ENCODE measurements at regions not wholly inside any gene's neighbourhood (a gene's known extent, or its start where the extent isn't known, plus 50 kb on each side); places are given as distances from the start of the nearest gene placed in this dataset.

DNA sequence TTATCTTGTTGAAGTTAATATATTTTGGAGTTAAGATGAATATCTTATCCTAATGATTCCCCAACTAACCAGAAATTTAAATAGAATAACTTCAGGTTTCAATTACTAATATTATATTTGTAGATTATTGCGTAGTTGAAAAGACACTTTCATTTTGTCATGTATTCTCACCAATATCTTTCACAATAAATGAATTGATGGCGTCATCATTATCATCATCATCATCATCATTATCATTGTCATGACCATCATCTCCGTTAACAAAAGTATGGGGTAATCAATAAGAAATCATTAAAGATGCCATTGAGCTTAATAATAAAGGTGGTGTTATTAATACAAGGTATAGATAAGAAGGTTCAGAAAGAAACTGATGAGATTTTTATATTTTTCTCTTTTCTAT, 768.8 kb upstream of the SLC10A2 start:
- DNase-seq, result no peak
- no peak overlapping the region for H3K27ac Mint-ChIP-seq
- ATAC-seq (ENCODE audit: low read depth in 2 of 2), result no peak
- peaks cover 0 to 15% (median 8%) of the 10 kb centered on the region in 7 donors for H3K9me3 Mint-ChIP-seq
- no peaks in the 10 kb centered on the region for H3K36me3 Mint-ChIP-seq
- no peaks in the 10 kb centered on the region for H3K36me3 ChIP-seq (ENCODE audit: control insufficient read depth, insufficient read depth, low read length)
- H3K4me1 ChIP-seq (ENCODE audit: control insufficient read depth, insufficient read depth, low read length, poor library complexity, severe bottlenecking), result no peaks in the 10 kb centered on the region
- H3K9me3 ChIP-seq (ENCODE audit: control insufficient read depth in 2 of 2, low read length in 2 of 2), result peaks cover 4 to 10% of the 10 kb centered on the region in 2 experiments
- no peaks in the 10 kb centered on the region for H3K27me3 Mint-ChIP-seq
- H3K4me1 Mint-ChIP-seq, result no peaks in the 10 kb centered on the region
- H3K4me3 ChIP-seq (ENCODE audit: low read depth, low read length), result no peak overlapping the region
- no peaks in the 10 kb centered on the region for H3K27me3 ChIP-seq (ENCODE audit: control insufficient read depth, insufficient read depth, low read length)
- no peak overlapping the region for H3K4me3 Mint-ChIP-seq
- no peak overlapping the region for H3K27ac ChIP-seq (ENCODE audit: insufficient read depth, low read length, poor library complexity, severe bottlenecking)

DNA sequence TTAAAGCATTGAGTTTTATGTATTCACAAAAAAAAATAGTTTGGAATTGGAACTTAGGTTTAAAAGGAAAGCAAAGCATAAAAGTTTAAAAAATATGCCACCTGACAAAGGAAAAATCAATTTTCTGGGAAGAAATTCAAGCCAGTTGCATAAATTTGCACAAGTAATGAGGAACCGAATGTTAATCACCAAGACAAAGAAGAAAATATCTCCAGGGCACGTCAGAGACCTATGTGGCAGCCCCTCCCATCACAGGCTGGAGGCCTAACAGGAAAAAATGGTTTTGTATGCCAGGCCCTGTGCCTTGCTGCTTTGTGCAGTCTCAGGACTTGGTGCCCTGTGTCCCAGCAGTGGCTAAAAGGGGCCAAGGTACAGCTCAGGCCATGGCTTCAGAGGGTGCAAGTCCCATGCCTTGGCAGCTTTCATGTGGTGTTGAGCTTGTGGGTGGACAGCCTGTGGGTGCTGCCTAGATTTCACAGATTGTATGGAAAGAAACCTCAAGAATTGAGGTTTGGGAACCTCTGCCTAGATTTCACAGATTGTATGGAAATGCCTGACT, 767.2 kb upstream of the SLC10A2 start:
- no peak for DNase-seq
- Mint-ChIP-seq H3K4me1 (no peaks in the 10 kb centered on the region), H3K9me3 (peaks cover 0 to 15% (median 8%) of the 10 kb centered on the region in 7 donors), H3K27me3 (no peaks in the 10 kb centered on the region), H3K36me3 (no peaks in the 10 kb centered on the region), H3K27ac (no peak overlapping the region), H3K4me3 (no peak overlapping the region)
- H3K9me3 ChIP-seq (ENCODE audit: control insufficient read depth in 2 of 2, low read length in 2 of 2), result peaks cover 4 to 10% of the 10 kb centered on the region in 2 experiments
- ATAC-seq (ENCODE audit: low read depth in 2 of 2), result no peak
- H3K4me3 ChIP-seq (ENCODE audit: low read depth, low read length), result no peak overlapping the region
- H3K4me1 ChIP-seq (ENCODE audit: control insufficient read depth, insufficient read depth, low read length, poor library complexity, severe bottlenecking), result no peaks in the 10 kb centered on the region
- H3K27ac ChIP-seq (ENCODE audit: insufficient read depth, low read length, poor library complexity, severe bottlenecking), result no peak overlapping the region
- H3K36me3 ChIP-seq (ENCODE audit: control insufficient read depth, insufficient read depth, low read length), result no peaks in the 10 kb centered on the region
- H3K27me3 ChIP-seq (ENCODE audit: control insufficient read depth, insufficient read depth, low read length), result no peaks in the 10 kb centered on the region

DNA sequence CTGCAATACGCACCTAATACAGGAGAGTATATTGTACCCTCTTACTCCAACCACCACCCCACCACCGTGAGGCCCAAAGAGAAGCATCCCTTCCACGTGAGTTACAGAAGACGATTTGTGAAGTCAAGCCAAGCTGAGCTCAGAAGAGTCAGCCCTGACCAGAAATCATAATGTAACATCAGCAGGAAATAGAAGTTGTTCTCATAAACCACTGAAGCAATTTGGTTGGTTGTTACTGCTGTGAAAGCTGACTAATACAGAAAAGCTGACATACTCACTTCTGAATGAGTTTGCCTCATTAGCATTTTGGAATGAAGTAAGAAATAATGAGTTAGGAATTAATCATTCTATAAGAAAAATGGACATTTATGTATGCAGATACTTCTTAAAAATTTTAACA, 749.4 kb upstream of the SLC10A2 start:
- DNase-seq, result no peak
- peaks cover 0 to 1% of the 10 kb centered on the region in 2 experiments for H3K9me3 ChIP-seq (ENCODE audit: control insufficient read depth in 2 of 2, low read length in 2 of 2)
- H3K27ac ChIP-seq (ENCODE audit: insufficient read depth, low read length, poor library complexity, severe bottlenecking), result no peak overlapping the region
- Mint-ChIP-seq H3K9me3 (peaks cover 2 to 21% (median 8%) of the 10 kb centered on the region in 7 donors), H3K27ac (no peak overlapping the region), H3K4me3 (no peak overlapping the region), H3K4me1 (no peaks in the 10 kb centered on the region), H3K36me3 (no peaks in the 10 kb centered on the region), H3K27me3 (no peaks in the 10 kb centered on the region)
- no peak for ATAC-seq (ENCODE audit: low read depth in 2 of 2)
- H3K27me3 ChIP-seq (ENCODE audit: control insufficient read depth, insufficient read depth, low read length), result no peaks in the 10 kb centered on the region
- H3K36me3 ChIP-seq (ENCODE audit: control insufficient read depth, insufficient read depth, low read length), result no peaks in the 10 kb centered on the region
- no peaks in the 10 kb centered on the region for H3K4me1 ChIP-seq (ENCODE audit: control insufficient read depth, insufficient read depth, low read length, poor library complexity, severe bottlenecking)
- H3K4me3 ChIP-seq (ENCODE audit: low read depth, low read length), result no peak overlapping the region

DNA sequence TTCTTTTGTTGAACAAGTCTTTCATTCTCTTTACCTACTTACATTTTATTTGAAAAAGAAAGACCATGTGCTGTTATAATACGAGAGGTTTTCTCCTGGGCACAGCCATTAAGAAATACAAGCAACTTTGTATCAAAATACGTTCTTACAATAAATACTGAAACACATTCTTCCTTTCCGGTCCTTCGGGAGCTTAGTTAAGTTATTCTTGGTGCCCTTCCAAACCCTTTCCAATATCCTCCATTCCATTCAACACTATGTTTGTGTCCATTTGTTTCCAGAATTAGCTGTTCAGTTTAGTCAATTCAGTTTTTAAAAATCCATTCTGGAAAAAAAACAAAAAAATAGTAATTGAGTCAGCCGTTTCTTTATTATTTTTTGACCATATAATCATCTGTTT, 746.8 kb upstream of the SLC10A2 start:
- no peaks in the 10 kb centered on the region for H3K36me3 Mint-ChIP-seq
- H3K27ac ChIP-seq (ENCODE audit: insufficient read depth, low read length, poor library complexity, severe bottlenecking), result no peak overlapping the region
- H3K27me3 ChIP-seq (ENCODE audit: control insufficient read depth, insufficient read depth, low read length), result no peaks in the 10 kb centered on the region
- peaks cover 0 to 3% of the 10 kb centered on the region in 2 experiments for H3K9me3 ChIP-seq (ENCODE audit: control insufficient read depth in 2 of 2, low read length in 2 of 2)
- H3K4me1 ChIP-seq (ENCODE audit: control insufficient read depth, insufficient read depth, low read length, poor library complexity, severe bottlenecking), result no peaks in the 10 kb centered on the region
- no peak overlapping the region for H3K4me3 Mint-ChIP-seq
- H3K27me3 Mint-ChIP-seq, result no peaks in the 10 kb centered on the region
- H3K36me3 ChIP-seq (ENCODE audit: control insufficient read depth, insufficient read depth, low read length), result no peaks in the 10 kb centered on the region
- H3K4me1 Mint-ChIP-seq, result no peaks in the 10 kb centered on the region
- H3K9me3 Mint-ChIP-seq, result peaks cover under 1 to 12% (median 5%) of the 10 kb centered on the region in 7 donors
- H3K27ac Mint-ChIP-seq, result no peak overlapping the region
- no peak overlapping the region for H3K4me3 ChIP-seq (ENCODE audit: low read depth, low read length)
- ATAC-seq (ENCODE audit: low read depth in 2 of 2), result no peak
- no peak for DNase-seq

DNA sequence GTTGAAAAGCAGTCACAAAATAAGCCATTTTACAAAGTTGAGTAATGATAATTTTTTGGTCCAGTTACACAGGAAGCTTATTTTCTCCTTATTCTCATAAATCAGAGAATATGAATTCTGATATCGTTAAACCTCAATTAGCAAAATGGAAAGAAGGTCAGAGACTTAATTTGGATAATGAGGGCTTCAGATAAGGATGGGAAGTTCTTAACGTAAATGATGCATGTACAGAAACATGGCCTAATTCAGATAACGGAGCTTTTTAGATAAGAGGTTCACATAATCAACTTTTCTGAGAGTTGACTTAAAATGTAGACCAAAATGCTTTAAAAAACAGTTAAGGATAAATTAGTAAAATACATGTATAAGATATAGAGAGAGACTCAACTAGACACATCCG, 746.3 kb upstream of the SLC10A2 start:
- no peaks in the 10 kb centered on the region for H3K36me3 Mint-ChIP-seq
- H3K4me1 ChIP-seq (ENCODE audit: control insufficient read depth, insufficient read depth, low read length, poor library complexity, severe bottlenecking), result no peaks in the 10 kb centered on the region
- peaks cover 3 to 10% (median 4%) of the 10 kb centered on the region in 7 donors for H3K9me3 Mint-ChIP-seq
- H3K36me3 ChIP-seq (ENCODE audit: control insufficient read depth, insufficient read depth, low read length), result no peaks in the 10 kb centered on the region
- H3K27ac ChIP-seq (ENCODE audit: insufficient read depth, low read length, poor library complexity, severe bottlenecking), result no peak overlapping the region
- no peaks in the 10 kb centered on the region for H3K4me1 Mint-ChIP-seq
- no peak overlapping the region for H3K27ac Mint-ChIP-seq
- H3K27me3 ChIP-seq (ENCODE audit: control insufficient read depth, insufficient read depth, low read length), result no peaks in the 10 kb centered on the region
- peaks cover 0 to 3% of the 10 kb centered on the region in 2 experiments for H3K9me3 ChIP-seq (ENCODE audit: control insufficient read depth in 2 of 2, low read length in 2 of 2)
- no peak overlapping the region for H3K4me3 Mint-ChIP-seq
- DNase-seq, result no peak
- ATAC-seq (ENCODE audit: low read depth in 2 of 2), result no peak
- no peaks in the 10 kb centered on the region for H3K27me3 Mint-ChIP-seq
- no peak overlapping the region for H3K4me3 ChIP-seq (ENCODE audit: low read depth, low read length)

DNA sequence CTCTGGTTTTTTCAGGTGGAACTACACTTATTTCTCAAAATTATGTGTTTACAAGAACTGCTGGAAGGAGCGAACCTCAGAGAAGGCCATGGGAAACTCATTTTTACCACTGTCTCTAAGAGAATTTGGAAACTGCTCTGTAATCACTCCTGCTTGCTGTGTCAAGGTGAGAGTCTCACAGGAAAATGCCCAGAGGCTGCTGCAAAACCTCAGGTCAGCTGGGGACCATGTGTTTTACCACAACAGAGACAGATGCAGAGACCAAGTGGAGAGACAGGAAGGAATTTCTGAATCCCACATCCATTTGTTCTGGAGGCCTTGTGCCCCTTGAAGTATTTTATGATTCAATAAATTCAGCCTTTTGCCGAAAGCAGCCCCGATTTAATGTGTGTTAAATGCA, 743.8 kb upstream of the SLC10A2 start:
- no peak for ATAC-seq (ENCODE audit: low read depth in 2 of 2)
- Mint-ChIP-seq H3K9me3 (peaks cover 0 to 7% (median 5%) of the 10 kb centered on the region in 7 donors), H3K4me3 (no peak overlapping the region), H3K27ac (no peak overlapping the region), H3K27me3 (no peaks in the 10 kb centered on the region), H3K4me1 (no peaks in the 10 kb centered on the region), H3K36me3 (no peaks in the 10 kb centered on the region)
- Histone ChIP-seq H3K9me3 (ENCODE audit: control insufficient read depth in 2 of 2, low read length in 2 of 2) (peaks cover 0 to 3% of the 10 kb centered on the region in 2 experiments), H3K27me3 (ENCODE audit: control insufficient read depth, insufficient read depth, low read length) (no peaks in the 10 kb centered on the region), H3K4me1 (ENCODE audit: control insufficient read depth, insufficient read depth, low read length, poor library complexity, severe bottlenecking) (no peaks in the 10 kb centered on the region), H3K27ac (ENCODE audit: insufficient read depth, low read length, poor library complexity, severe bottlenecking) (no peak overlapping the region), H3K4me3 (ENCODE audit: low read depth, low read length) (no peak overlapping the region), H3K36me3 (ENCODE audit: control insufficient read depth, insufficient read depth, low read length) (no peaks in the 10 kb centered on the region)
- DNase-seq, result no peak

DNA sequence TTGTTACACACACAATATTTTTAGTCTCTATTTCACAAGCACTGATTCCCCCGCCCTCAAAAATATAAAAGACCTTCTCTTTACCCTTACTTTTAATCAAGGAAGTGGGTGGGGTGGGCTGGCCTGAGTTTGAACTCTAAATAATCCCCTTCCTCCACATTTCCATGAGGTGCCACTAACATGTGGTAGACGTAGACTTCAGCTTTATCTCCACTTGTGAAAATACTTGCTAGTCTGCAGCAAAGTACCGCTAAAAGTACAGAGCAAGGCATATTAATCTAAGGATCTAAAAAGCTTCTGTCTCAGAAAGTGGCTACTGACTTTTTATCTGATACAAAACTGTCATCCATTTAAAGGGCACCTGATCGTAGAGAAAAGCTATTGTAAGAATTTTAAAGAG, 739.6 kb upstream of the SLC10A2 start:
- H3K9me3 ChIP-seq (ENCODE audit: control insufficient read depth in 2 of 2, low read length in 2 of 2), result peaks cover 0 to 3% of the 10 kb centered on the region in 2 experiments
- H3K9me3 Mint-ChIP-seq, result peaks cover 0 to 9% (median 0%) of the 10 kb centered on the region in 7 donors
- H3K4me3 ChIP-seq (ENCODE audit: low read depth, low read length), result no peak overlapping the region
- DNase-seq, result no peak
- no peaks in the 10 kb centered on the region for H3K36me3 ChIP-seq (ENCODE audit: control insufficient read depth, insufficient read depth, low read length)
- H3K27ac ChIP-seq (ENCODE audit: insufficient read depth, low read length, poor library complexity, severe bottlenecking), result no peak overlapping the region
- H3K27me3 ChIP-seq (ENCODE audit: control insufficient read depth, insufficient read depth, low read length), result no peaks in the 10 kb centered on the region
- no peak overlapping the region for H3K27ac Mint-ChIP-seq
- no peaks in the 10 kb centered on the region for H3K4me1 Mint-ChIP-seq
- H3K4me1 ChIP-seq (ENCODE audit: control insufficient read depth, insufficient read depth, low read length, poor library complexity, severe bottlenecking), result no peaks in the 10 kb centered on the region
- H3K4me3 Mint-ChIP-seq, result no peak overlapping the region
- H3K27me3 Mint-ChIP-seq, result no peaks in the 10 kb centered on the region
- H3K36me3 Mint-ChIP-seq, result no peaks in the 10 kb centered on the region
- no peak for ATAC-seq (ENCODE audit: low read depth in 2 of 2)

DNA sequence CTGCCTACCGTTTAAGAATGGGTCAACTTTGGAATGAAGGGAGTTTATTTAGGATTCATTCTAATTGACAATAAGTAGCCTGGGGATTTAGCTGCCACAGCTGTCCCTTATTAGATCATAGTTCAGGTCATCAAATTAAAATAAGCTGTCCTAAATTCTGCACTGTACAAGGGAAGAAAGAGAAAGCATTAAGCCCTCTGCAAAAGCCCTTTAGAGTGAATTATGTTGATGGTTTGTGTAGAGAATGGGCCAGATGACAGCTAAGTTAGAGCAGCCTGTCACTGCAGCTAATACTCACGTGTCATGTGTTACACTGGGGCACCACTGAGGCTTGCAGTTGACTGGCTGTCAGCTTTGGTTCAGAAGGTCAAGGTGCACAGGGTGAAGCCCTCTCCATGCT, 737.1 kb upstream of the SLC10A2 start:
- Mint-ChIP-seq H3K27ac (no peak overlapping the region), H3K36me3 (no peaks in the 10 kb centered on the region), H3K9me3 (peaks cover 0 to 8% (median 2%) of the 10 kb centered on the region in 7 donors), H3K27me3 (no peaks in the 10 kb centered on the region), H3K4me3 (no peak overlapping the region), H3K4me1 (no peaks in the 10 kb centered on the region)
- no peak overlapping the region for H3K27ac ChIP-seq (ENCODE audit: insufficient read depth, low read length, poor library complexity, severe bottlenecking)
- H3K9me3 ChIP-seq (ENCODE audit: control insufficient read depth in 2 of 2, low read length in 2 of 2), result no peaks in the 10 kb centered on the region
- no peaks in the 10 kb centered on the region for H3K27me3 ChIP-seq (ENCODE audit: control insufficient read depth, insufficient read depth, low read length)
- H3K4me3 ChIP-seq (ENCODE audit: low read depth, low read length), result no peak overlapping the region
- DNase-seq, result no peak
- H3K36me3 ChIP-seq (ENCODE audit: control insufficient read depth, insufficient read depth, low read length), result no peaks in the 10 kb centered on the region
- no peaks in the 10 kb centered on the region for H3K4me1 ChIP-seq (ENCODE audit: control insufficient read depth, insufficient read depth, low read length, poor library complexity, severe bottlenecking)
- ATAC-seq (ENCODE audit: low read depth in 2 of 2), result no peak

Data from CD4-positive, CD25-positive, alpha-beta regulatory T cell (primary cell).